IMR-90 (cell line): ENCODE measurements at regions not wholly inside any gene's neighbourhood (a gene's known extent, or its start where the extent isn't known, plus 50 kb on each side); places are given as distances from the start of the nearest gene placed in this dataset.

ENCODE experiments used
- ATAC-seq: fragments of 200-7000 bp; cut with Tn5 transposase; 2 replicates; pipeline ENCODE4 v1.9.1; 2020; ENCODE audit warnings: low read depth, mild to moderate bottlenecking, moderate library complexity
- BruUV-seq: library from RNA; stranded (reverse); fragments of 400-500 nt; replicated peaks from 2 replicates; lab custom pipeline; 2021; lab: Mats Ljungman, UMichigan
- CTCF ChIA-PET: fragments of 300-600 bp; formaldehyde crosslinking; extraction: SDS; loops from one replicate; lab custom pipeline; 2021; ENCODE audit warnings: antibody characterized with exemption; lab: Yijun Ruan, JAX
- POLR2A ChIA-PET: fragments of 300-600 bp; sonication (Branson Sonifier 250); formaldehyde crosslinking; loops from one replicate; lab custom pipeline; 2022; ENCODE audit warnings: antibody characterized with exemption; ENCODE audit not compliant: unreplicated experiment; lab: Charles Lee
- DNase-seq: peaks from one replicate; pipeline ENCODE4 v3.0.0; 2013
- H2AFZ ChIP-seq: replicated peaks from 2 replicates; pipeline ENCODE3; 2013; ENCODE audit warnings: low read length, mild to moderate bottlenecking; ENCODE audit not compliant: poor library complexity
- H2AK5ac ChIP-seq: 2 replicates; pipeline ENCODE4 v1.6.1; 2013; ENCODE audit warnings: low read depth, low read length, inconsistent platforms
- H2AK9ac ChIP-seq: replicated peaks from 2 replicates; pipeline ENCODE3; 2013; ENCODE audit warnings: mild to moderate bottlenecking, low read depth, low read length, moderate library complexity; ENCODE audit not compliant: poor library complexity
- H2BK120ac ChIP-seq: 2 replicates; pipeline ENCODE4 v1.6.1; 2013; ENCODE audit warnings: low read depth, low read length, inconsistent platforms
- H2BK15ac ChIP-seq: 3 replicates; pipeline ENCODE4 v1.6.1; 2013; ENCODE audit warnings: low read depth, low read length, inconsistent platforms
- H2BK20ac ChIP-seq: 2 replicates; pipeline ENCODE4 v1.6.1; 2013; ENCODE audit warnings: low read depth, mild to moderate bottlenecking, inconsistent platforms, low read length, moderate library complexity
- H2BK5ac ChIP-seq: 2 replicates; pipeline ENCODE4 v1.6.1; 2013; ENCODE audit warnings: mild to moderate bottlenecking, low read depth, low read length, inconsistent platforms; ENCODE audit not compliant: poor library complexity, severe bottlenecking
- H3K14ac ChIP-seq: replicated peaks from 2 replicates; pipeline ENCODE4 v1.6.1; 2013; ENCODE audit warnings: low read depth, low read length, inconsistent platforms
- H3K18ac ChIP-seq: 2 replicates; pipeline ENCODE4 v1.6.1; 2013; ENCODE audit warnings: low read depth, low read length, control low read depth
- H3K23ac ChIP-seq: 2 replicates; pipeline ENCODE4 v1.6.1; 2013; ENCODE audit warnings: low read depth, low read length, inconsistent platforms
- H3K27ac ChIP-seq: 2 replicates; pipeline ENCODE4 v1.5.1; 2013; ENCODE audit warnings: mild to moderate bottlenecking, control low read depth, low read length; ENCODE audit not compliant: insufficient read depth
- H3K27me3 ChIP-seq: 2 replicates; pipeline ENCODE4 v1.6.1; 2013; ENCODE audit warnings: low read length; ENCODE audit not compliant: control insufficient read depth, insufficient read depth
- H3K36me3 ChIP-seq: 2 replicates; pipeline ENCODE4 v1.6.1; 2013; ENCODE audit warnings: low read length, mixed read lengths; ENCODE audit not compliant: control insufficient read depth, insufficient read depth
- H3K4ac ChIP-seq: 2 replicates; pipeline ENCODE4 v1.6.1; 2013; ENCODE audit warnings: low read depth, low read length, inconsistent platforms
- H3K4me1 ChIP-seq: 2 replicates; pipeline ENCODE4 v1.6.1; 2013; ENCODE audit warnings: low read length, mixed read lengths; ENCODE audit not compliant: control insufficient read depth, insufficient read depth
- H3K4me2 ChIP-seq: 2 replicates; pipeline ENCODE4 v1.6.1; 2013; ENCODE audit warnings: low read depth, mild to moderate bottlenecking, control low read depth, low read length, moderate library complexity
- H3K4me3 ChIP-seq: 2 replicates; pipeline ENCODE4 v1.5.1; 2013; ENCODE audit warnings: low read depth, mild to moderate bottlenecking, control low read depth, low read length, moderate library complexity; ENCODE audit not compliant: insufficient read depth
- H3K56ac ChIP-seq: 2 replicates; pipeline ENCODE4 v1.6.1; 2013; ENCODE audit warnings: low read length, inconsistent platforms; ENCODE audit not compliant: insufficient read depth; ENCODE audit errors: extremely low read depth
- H3K79me1 ChIP-seq, 2 experiments: 2 replicates each; pipeline ENCODE4 v1.6.1; 2013; ENCODE audit warnings: low read length in 2 of 2, inconsistent platforms in 1 of 2, low read depth in 1 of 2
- H3K9ac ChIP-seq: 2 replicates; pipeline ENCODE4 v1.6.1; 2013; ENCODE audit warnings: low read depth, low read length, control low read depth
- H3K9me1 ChIP-seq: 2 replicates; pipeline ENCODE4 v1.6.1; 2013; ENCODE audit warnings: low read length, inconsistent platforms; ENCODE audit not compliant: insufficient read depth
- H3K9me3 ChIP-seq: 2 replicates; pipeline ENCODE4 v1.6.1; 2013; ENCODE audit warnings: low read length; ENCODE audit not compliant: control insufficient read depth, insufficient read depth
- H4K20me1 ChIP-seq: 2 replicates; pipeline ENCODE4 v1.6.1; 2013; ENCODE audit warnings: low read length, inconsistent platforms; ENCODE audit not compliant: insufficient read depth
- H4K5ac ChIP-seq: 2 replicates; pipeline ENCODE4 v1.6.1; 2013; ENCODE audit warnings: mild to moderate bottlenecking, low read depth, low read length, control low read depth
- H4K8ac ChIP-seq, 2 experiments: 2 replicates each; pipeline ENCODE4 v1.6.1; 2013; ENCODE audit warnings: low read depth in 2 of 2, low read length in 2 of 2, control low read depth in 1 of 2, inconsistent platforms in 1 of 2
- H4K91ac ChIP-seq: 2 replicates; pipeline ENCODE4 v1.6.1; 2013; ENCODE audit warnings: low read depth, low read length, inconsistent platforms; ENCODE audit not compliant: insufficient read depth
- CEBPB ChIP-seq: IDR thresholded peaks from 2 replicates; pipeline ENCODE4 v1.6.1; 2012; ENCODE audit warnings: low read depth, low read length, improper control_type of control experiment
- MAFK ChIP-seq: IDR thresholded peaks from 2 replicates; pipeline ENCODE4 v1.6.1; 2012; ENCODE audit warnings: low read depth, low read length, improper control_type of control experiment
- WGBS, 2 experiments: methylation state at CpG; one replicate each; pipeline versions ENCODE4 v1.1.5 to v1.1.7; 2013; ENCODE audit warnings: missing lambda C conversion rate in 2 of 2; ENCODE audit not compliant: insufficient read length in 1 of 2; ENCODE audit errors: extremely low coverage in 2 of 2; 5-methylcytosine and 5-hydroxymethylcytosine counted together
- dilution Hi-C: fragments of 300-500 bp; cut with HindIII; formaldehyde crosslinking; loops from one replicate; pipeline ENCODE4 v1.14.3; 2018; ENCODE audit warnings: low sequenced_read_pairs; ENCODE audit not compliant: unreplicated experiment
- in situ Hi-C: fragments of 300-500 bp; cut with MboI; formaldehyde crosslinking; loops from 3 replicates; pipeline ENCODE4 v1.14.3; 2019; ENCODE audit warnings: low sequenced_read_pairs, inconsistent platforms, mixed read lengths
- intact Hi-C: fragments of 100-400 bp; cut with micrococcal nuclease; formaldehyde crosslinking; loops from 2 replicates; pipeline ENCODE4 v1.10.0; 2022

GRCh38 chr3:65020281-65021160 is 332.7 kb upstream of the ADAMTS9 start:
- Histone ChIP-seq H3K36me3 (no peaks in the 10 kb centered on the region), H3K4me2 (no peak overlapping the region), H4K8ac (no peak overlapping the region), H2AK5ac (no peak overlapping the region), H2AK9ac (no peak overlapping the region), H3K4me3 (no peak overlapping the region), H3K9me1 (no peaks in the 10 kb centered on the region), H4K91ac (no peak overlapping the region), H3K56ac (no peak overlapping the region), H3K79me1 (no peaks in the 10 kb centered on the region), H2BK5ac (no peak overlapping the region), H2BK15ac (no peak overlapping the region), H3K18ac (no peak overlapping the region), H3K27me3 (no peaks in the 10 kb centered on the region), H4K20me1 (no peaks in the 10 kb centered on the region), H3K9ac (no peak overlapping the region), H2AFZ (no peak overlapping the region), H3K4ac (no peak overlapping the region), H2BK120ac (no peak overlapping the region), H3K4me1 (no peaks in the 10 kb centered on the region), H3K23ac (no peak overlapping the region), H3K27ac (no peak overlapping the region), H4K5ac (no peak overlapping the region), H3K14ac (no peak overlapping the region), H2BK20ac (no peak overlapping the region), H3K9me3 (no peaks in the 10 kb centered on the region)
- ChIA-PET CTCF (no interaction called here), POLR2A (interaction anchor here (0.7 kb wide), 1 partner anchor 15 kb away, joined by 4 read pairs; no protein-coding TSS in a partner anchor)
- no peak for DNase-seq
- dilution Hi-C loops (no loop called here), intact Hi-C loops (no loop called here), in situ Hi-C loops (no loop called here)
- TF ChIP-seq CEBPB (no peak), MAFK (peak; percentile 93)
- no CpG with 5 or more reads among the region's 5 CpGs for WGBS, 2 experiments
- no peak for ATAC-seq
- no TSS peak for BruUV-seq
